ENCODE measurements at regions not wholly inside any gene's neighbourhood (a gene's known extent, or its start where the extent isn't known, plus 50 kb on each side); places are given as distances from the start of the nearest gene placed in this dataset.

DNA sequence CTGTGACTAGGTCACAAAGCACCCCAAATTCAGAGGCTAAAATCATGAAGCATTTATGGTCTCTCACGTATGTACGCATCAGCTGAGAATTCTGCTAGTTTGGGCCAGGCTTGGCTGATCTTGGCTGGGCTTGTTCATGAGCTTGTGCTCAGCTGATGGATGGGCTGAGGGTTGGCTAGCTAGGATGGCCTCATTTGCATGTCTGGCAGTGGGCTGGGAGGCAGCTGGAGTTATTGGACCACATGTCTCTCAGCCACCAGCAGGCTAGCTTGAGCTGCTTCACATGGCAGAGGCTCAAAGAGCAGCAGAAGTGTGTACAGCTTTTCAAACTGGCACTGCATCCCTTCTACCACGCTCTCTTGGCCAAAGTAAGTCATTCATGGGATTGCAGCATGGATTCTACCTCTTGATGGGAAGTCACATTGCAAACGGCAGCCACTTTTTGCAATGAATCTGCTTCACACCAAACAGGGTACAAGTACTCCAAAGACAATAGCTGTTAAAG is 770.3 kb downstream of the TYW1 start:
- TF ChIP-seq CTCF (IDR thresholded peaks at IDR 0.05 in 4 of 5, conservative IDR thresholded peaks at IDR 0.05 in 1 of 5) = no peak
- TF ChIP-seq POLR2A (IDR thresholded peaks at IDR 0.05) = no peak

Measured in gastrocnemius medialis (tissue), 4 donors.